Loucy (cell line): ENCODE measurements at regions not wholly inside any gene's neighbourhood (a gene's known extent, or its start where the extent isn't known, plus 50 kb on each side); places are given as distances from the start of the nearest gene placed in this dataset.

Experiments used
- H2AFZ ChIP-seq: fragments of 200-600 bp; sonication (generic); 2 replicates; pipeline ENCODE4 v1.6.0; 2016; ENCODE audit warnings: antibody characterized with exemption, mild to moderate bottlenecking, low read length, moderate library complexity
- H3F3A ChIP-seq: fragments of 200-600 bp; 2 replicates; pipeline ENCODE4 v1.6.0; 2016; ENCODE audit warnings: antibody characterized with exemption, low read depth, mild to moderate bottlenecking
- H3K27me3 ChIP-seq: fragments of 200-600 bp; sonication (generic); 2 replicates; pipeline ENCODE4 v1.6.1; 2014; ENCODE audit warnings: low read length, mild to moderate bottlenecking; ENCODE audit not compliant: insufficient read depth, poor library complexity, severe bottlenecking
- H3K36me3 ChIP-seq: fragments of 200-600 bp; sonication (generic); 2 replicates; pipeline ENCODE4 v1.6.1; 2016; ENCODE audit warnings: low read length; ENCODE audit not compliant: insufficient read depth
- H3K4me1 ChIP-seq: fragments of 200-600 bp; sonication (generic); 2 replicates; pipeline ENCODE4 v1.5.1; 2014; ENCODE audit warnings: low read length, mild to moderate bottlenecking; ENCODE audit not compliant: insufficient read depth, poor library complexity, severe bottlenecking
- H3K4me2 ChIP-seq: fragments of 200-600 bp; sonication (generic); 2 replicates; pipeline ENCODE4 v1.6.0; 2014; ENCODE audit warnings: antibody characterized with exemption, low read length, low read depth, mild to moderate bottlenecking; ENCODE audit not compliant: poor library complexity, severe bottlenecking
- H3K4me3 ChIP-seq: fragments of 200-600 bp; sonication (generic); 2 replicates; pipeline ENCODE4 v1.5.1; 2014; ENCODE audit warnings: low read length, mild to moderate bottlenecking, mixed read lengths; ENCODE audit not compliant: poor library complexity, severe bottlenecking
- H3K79me2 ChIP-seq: fragments of 200-600 bp; sonication (generic); 2 replicates; pipeline ENCODE4 v1.6.1; 2014; ENCODE audit warnings: low read length; ENCODE audit not compliant: insufficient read depth
- H3K9ac ChIP-seq: fragments of 200-600 bp; sonication (generic); 2 replicates; pipeline ENCODE4 v1.6.0; 2014; ENCODE audit warnings: mild to moderate bottlenecking, low read depth, low read length, moderate library complexity; ENCODE audit not compliant: poor library complexity, severe bottlenecking
- H3K9me2 ChIP-seq: fragments of 200-600 bp; sonication (generic); replicated peaks from 2 replicates; pipeline ENCODE4 v1.6.1; 2016; ENCODE audit warnings: low read depth, low read length, mixed read lengths
- H3K9me3 ChIP-seq: fragments of 200-600 bp; sonication (generic); 2 replicates; pipeline ENCODE4 v1.6.1; 2014; ENCODE audit warnings: mild to moderate bottlenecking, antibody characterized with exemption, low read length, low read depth; ENCODE audit not compliant: insufficient read depth
- H4K20me1 ChIP-seq: fragments of 200-600 bp; sonication (generic); 2 replicates; pipeline ENCODE4 v1.6.0; 2014; ENCODE audit warnings: antibody characterized with exemption, low read length, mild to moderate bottlenecking; ENCODE audit not compliant: insufficient read depth, poor library complexity, severe bottlenecking
- CTCF ChIP-seq: fragments of 200-600 bp; sonication (generic); conservative IDR thresholded peaks from 2 replicates; pipeline ENCODE4 v1.5.1; 2014; ENCODE audit warnings: mild to moderate bottlenecking, antibody characterized with exemption, low read length
- EZH2phosphoT487 ChIP-seq: fragments of 200-600 bp; IDR thresholded peaks from 2 replicates; pipeline ENCODE4 v1.6.1; 2018; ENCODE audit warnings: antibody characterized with exemption, mild to moderate bottlenecking, moderate library complexity, borderline replicate concordance

GRCh38 chr10:78214955-78215354 is 181.3 kb downstream of the RPS24 start:
- H4K20me1 ChIP-seq, result no peaks in the 10 kb centered on the region
- no peaks in the 10 kb centered on the region for H3F3A ChIP-seq
- no peaks in the 10 kb centered on the region for H3K36me3 ChIP-seq
- no peak for TF ChIP-seq CTCF
- no peak for TF ChIP-seq EZH2phosphoT487
- no peaks in the 10 kb centered on the region for H3K79me2 ChIP-seq
- no peaks in the 10 kb centered on the region for H3K9me2 ChIP-seq
- no peaks in the 10 kb centered on the region for H3K27me3 ChIP-seq
- H3K9ac ChIP-seq, result peak overlapping the region; percentile 62
- 0 out of 2 replicates have a peak overlapping the region, but pooled peaks have one; percentile 13 for H2AFZ ChIP-seq
- no peak overlapping the region for H3K4me3 ChIP-seq
- peak overlapping the region; percentile 35 for H3K4me2 ChIP-seq
- no peaks in the 10 kb centered on the region for H3K9me3 ChIP-seq
- H3K4me1 ChIP-seq, result peaks cover 83% of the 10 kb centered on the region

- no peak for TF ChIP-seq EZH2phosphoT487
- TF ChIP-seq CTCF, result no peak
These were observed 182.0 kb downstream of the RPS24 start for GRCh38 chr10:78215645-78216044.

GRCh38 chr10:78217336-78217735 is 183.7 kb downstream of the RPS24 start:
- no peaks in the 10 kb centered on the region for H3F3A ChIP-seq
- no peaks in the 10 kb centered on the region for H3K36me3 ChIP-seq
- no peaks in the 10 kb centered on the region for H4K20me1 ChIP-seq
- H3K9me2 ChIP-seq, result no peaks in the 10 kb centered on the region
- H3K9me3 ChIP-seq, result no peaks in the 10 kb centered on the region
- H3K79me2 ChIP-seq, result no peaks in the 10 kb centered on the region
- no peaks in the 10 kb centered on the region for H3K27me3 ChIP-seq
- TF ChIP-seq CTCF, result no peak
- TF ChIP-seq EZH2phosphoT487, result no peak
- H3K4me2 ChIP-seq, result no peak overlapping the region
- no peak overlapping the region for H3K4me3 ChIP-seq
- no peak overlapping the region for H3K9ac ChIP-seq
- peaks cover 66% of the 10 kb centered on the region for H3K4me1 ChIP-seq
- no peak overlapping the region for H2AFZ ChIP-seq

More at GRCh38 chr10:78215645-78216044, 182.0 kb downstream of the RPS24 start:
- no peaks in the 10 kb centered on the region for H3K9me2 ChIP-seq
- no peak overlapping the region for H2AFZ ChIP-seq
- no peaks in the 10 kb centered on the region for H4K20me1 ChIP-seq
- peaks cover 76% of the 10 kb centered on the region for H3K4me1 ChIP-seq
- peak overlapping the region; percentile 35 for H3K4me2 ChIP-seq
- H3K9me3 ChIP-seq, result no peaks in the 10 kb centered on the region
- peak overlapping the region; percentile 62 for H3K9ac ChIP-seq
- H3K4me3 ChIP-seq, result no peak overlapping the region
- H3K27me3 ChIP-seq, result no peaks in the 10 kb centered on the region
- H3F3A ChIP-seq, result no peaks in the 10 kb centered on the region
- no peaks in the 10 kb centered on the region for H3K79me2 ChIP-seq
- H3K36me3 ChIP-seq, result no peaks in the 10 kb centered on the region
